ENCODE measurements at regions not wholly inside any gene's neighbourhood (a gene's known extent, or its start where the extent isn't known, plus 50 kb on each side); places are given as distances from the start of the nearest gene placed in this dataset.

DNA sequence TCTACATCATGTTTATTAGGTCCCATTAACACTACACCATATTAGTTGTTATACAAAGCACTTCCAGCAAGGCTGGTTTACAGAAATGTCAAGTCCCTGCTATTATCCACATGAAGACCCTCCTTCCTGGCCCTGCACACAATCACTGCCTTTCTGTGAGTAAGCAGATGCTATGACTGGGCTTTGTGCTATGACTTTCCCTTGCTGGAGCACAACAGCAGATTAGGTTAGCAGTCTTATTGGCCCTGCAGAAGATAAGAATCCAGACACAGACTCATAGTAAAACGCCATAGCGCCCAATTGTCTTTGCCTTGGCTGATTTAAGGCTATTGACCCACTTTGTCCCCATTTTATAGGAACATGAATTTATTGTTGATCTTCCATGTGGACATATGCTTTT lies 228.9 kb upstream of the ACTBL2 start:
- Histone ChIP-seq H3K79me1 (ENCODE audit: low read depth, low read length) (no peaks in the 10 kb centered on the region), H2BK15ac (ENCODE audit: low read length) (no peak overlapping the region), H2AFZ (ENCODE audit: low read length) (no peak overlapping the region), H3K23ac (ENCODE audit: insufficient read length) (no peak overlapping the region), H2BK12ac (ENCODE audit: low read depth, low read length) (no peak overlapping the region), H2BK20ac (ENCODE audit: low read length) (no peak overlapping the region), H3K9me3 (ENCODE audit: insufficient read depth in 2 of 2, low read depth in 1 of 2, low read length in 1 of 2) (no peaks in the 10 kb centered on the region), H3K79me2 (ENCODE audit: control insufficient read depth in 1 of 2, insufficient read depth in 2 of 2, low read length in 2 of 2) (no peaks in the 10 kb centered on the region), H3K4me1 (replicated peaks in 1 of 4; ENCODE audit: control insufficient read depth in 3 of 4, insufficient read depth in 4 of 4, low read length in 3 of 4) (no peaks in the 10 kb centered on the region), H4K20me1 (replicated peaks in 1 of 2; ENCODE audit: control insufficient read depth in 1 of 2, insufficient read depth in 2 of 2, low read length in 2 of 2) (no peaks in the 10 kb centered on the region), H2BK5ac (ENCODE audit: low read depth, low read length) (no peak overlapping the region), H3K4me3 (ENCODE audit: extremely low read depth in 1 of 4, insufficient read depth in 2 of 4, low read depth in 3 of 4, low read length in 4 of 4) (no peak overlapping the region), H3K27me3 (replicated peaks in 1 of 4; ENCODE audit: control insufficient read depth in 3 of 4, extremely low read depth in 1 of 4, insufficient read depth in 3 of 4, low read length in 3 of 4) (no peaks in the 10 kb centered on the region), H2AK5ac (ENCODE audit: low read depth, low read length) (no peak overlapping the region), H4K8ac (ENCODE audit: extremely low read depth, insufficient read depth, low read length) (no peak overlapping the region), H3K36me3 (ENCODE audit: control insufficient read depth in 2 of 4, insufficient read depth in 4 of 4, low read length in 3 of 4) (no peaks in the 10 kb centered on the region), H3K18ac (ENCODE audit: extremely low read depth, low read length) (no peak overlapping the region), H3K23me2 (ENCODE audit: low read depth, low read length) (no peaks in the 10 kb centered on the region), H3K4me2 (ENCODE audit: insufficient read depth in 1 of 2, low read depth in 2 of 2, low read length in 2 of 2) (no peak overlapping the region), H4K5ac (ENCODE audit: insufficient read length, low read depth, low read length) (no peak overlapping the region), H2BK120ac (replicated peaks; ENCODE audit: low read depth, low read length) (no peak overlapping the region), H3K4ac (replicated peaks; ENCODE audit: insufficient read length, low read depth, low read length) (no peak overlapping the region), H3K27ac (ENCODE audit: low read depth, low read length) (no peak overlapping the region), H4K91ac (replicated peaks; ENCODE audit: insufficient read length, low read length) (no peak overlapping the region), H3K9ac (replicated peaks in 1 of 4; ENCODE audit: extremely low read depth in 1 of 4, low read depth in 3 of 4, low read length in 3 of 4) (no peak overlapping the region), H3K14ac (ENCODE audit: insufficient read length) (no peak overlapping the region), H3K56ac (replicated peaks; ENCODE audit: insufficient read length, low read depth, low read length) (no peak overlapping the region)
- TF ChIP-seq EZH2 (IDR thresholded peaks at IDR 0.05; ENCODE audit: low read depth, low read length, severe bottlenecking) (no peak), HDAC2 (IDR thresholded peaks at IDR 0.05; ENCODE audit: borderline replicate concordance in 1 of 2, low read depth in 2 of 2, low read length in 2 of 2) (no peak), SIN3A (conservative IDR thresholded peaks at IDR 0.05 in 1 of 2, IDR thresholded peaks at IDR 0.05 in 1 of 2; ENCODE audit: low read depth in 1 of 2, low read length in 2 of 2) (no peak), TAF1 (IDR thresholded peaks at IDR 0.05; ENCODE audit: low read depth, low read length) (no peak), SP1 (IDR thresholded peaks at IDR 0.05; ENCODE audit: low read depth, low read length) (no peak), EP300 (IDR thresholded peaks at IDR 0.05; ENCODE audit: borderline replicate concordance in 1 of 2, low read depth in 2 of 2, low read length in 2 of 2) (no peak), EGR1 (IDR thresholded peaks at IDR 0.05; ENCODE audit: borderline replicate concordance, low read depth, low read length) (no peak), YY1 (IDR thresholded peaks at IDR 0.05; ENCODE audit: low read depth, low read length) (no peak), CBX5 (IDR thresholded peaks at IDR 0.05; ENCODE audit: low read depth, low read length) (no peak)
- TF ChIP-seq, protein P1, sequence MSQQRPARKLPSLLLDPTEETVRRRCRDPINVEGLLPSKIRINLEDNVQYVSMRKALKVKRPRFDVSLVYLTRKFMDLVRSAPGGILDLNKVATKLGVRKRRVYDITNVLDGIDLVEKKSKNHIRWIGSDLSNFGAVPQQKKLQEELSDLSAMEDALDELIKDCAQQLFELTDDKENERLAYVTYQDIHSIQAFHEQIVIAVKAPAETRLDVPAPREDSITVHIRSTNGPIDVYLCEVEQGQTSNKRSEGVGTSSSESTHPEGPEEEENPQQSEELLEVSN (IDR thresholded peaks at IDR 0.05): no peak
- CTCF ChIA-PET (ENCODE audit: partially characterized antibody): interaction anchor here (0.9 to 2.1 kb wide), 2 partner anchors 15 to 1139 kb away, joined by 3 to 5 read pairs; no protein-coding TSS in a partner anchor
- no peak for FAIRE-seq
- no peak for DNase-seq (ENCODE audit: low read depth in 1 of 2, low spot score in 2 of 2)
- POLR2A ChIA-PET (ENCODE audit: partially characterized antibody): no interaction called here
- 100% methylated on average over 2 of the region's 2 CpGs; no CpG with 5 or more reads in 1 of the 2 experiments for WGBS, 2 experiments (ENCODE audit: extremely low coverage in 1 of 2, insufficient coverage in 1 of 2, insufficient read length in 1 of 2, insufficient replicate concordance in 2 of 2, low coverage in 1 of 2, low lambda C conversion rate in 2 of 2, missing lambda C conversion rate in 1 of 2)

All from H1 (cell line).